ENCODE measurements at regions not wholly inside any gene's neighbourhood (a gene's known extent, or its start where the extent isn't known, plus 50 kb on each side); places are given as distances from the start of the nearest gene placed in this dataset.

GRCh38 chr14:22325676-22326400 is 263.2 kb downstream of the DAD1 start:
- no peak for TF ChIP-seq CTCF (IDR thresholded peaks at IDR 0.05)
- TF ChIP-seq POLR2AphosphoS5 (IDR thresholded peaks at IDR 0.05) = no peak
